ENCODE measurements at regions not wholly inside any gene's neighbourhood (a gene's known extent, or its start where the extent isn't known, plus 50 kb on each side); places are given as distances from the start of the nearest gene placed in this dataset.

GRCh38 chr15:37260255-37260654 lies 159.9 kb upstream of the MEIS2 start:
- DNase-seq (ENCODE audit: low spot score): no peak

- DNase-seq (ENCODE audit: low spot score): no peak
These were observed 161.3 kb upstream of the MEIS2 start for GRCh38 chr15:37261685-37262084.

- DNase-seq (ENCODE audit: low spot score): no peak
These were observed 162.7 kb upstream of the MEIS2 start for GRCh38 chr15:37262922-37263608.

GRCh38 chr15:37289109-37289765 lies 188.9 kb upstream of the MEIS2 start:
- peak; percentile 19 for DNase-seq (ENCODE audit: low spot score)

- DNase-seq (ENCODE audit: low spot score): no peak
These were observed 191.6 kb upstream of the MEIS2 start for GRCh38 chr15:37291920-37292319.

- no peak for DNase-seq (ENCODE audit: low spot score)
These were observed 197.9 kb upstream of the MEIS2 start for GRCh38 chr15:37298271-37298670.

- DNase-seq (ENCODE audit: low spot score): no peak
These were observed 239.1 kb upstream of the MEIS2 start for GRCh38 chr15:37339437-37339836.

GRCh38 chr15:37339856-37340255 lies 239.5 kb upstream of the MEIS2 start:
- no peak for DNase-seq (ENCODE audit: low spot score)

GRCh38 chr15:37340438-37340837 lies 240.1 kb upstream of the MEIS2 start:
- no peak for DNase-seq (ENCODE audit: low spot score)

- no peak for DNase-seq (ENCODE audit: low spot score)
These were observed 258.9 kb upstream of the MEIS2 start for GRCh38 chr15:37359101-37359892.

GRCh38 chr15:37359893-37360290 lies 259.5 kb upstream of the MEIS2 start:
- no peak for DNase-seq (ENCODE audit: low spot score)

- DNase-seq (ENCODE audit: low spot score): no peak
These were observed 260.4 kb upstream of the MEIS2 start for GRCh38 chr15:37360724-37361123.

GRCh38 chr15:37361621-37362020 lies 261.3 kb upstream of the MEIS2 start:
- DNase-seq (ENCODE audit: low spot score): no peak

- DNase-seq (ENCODE audit: low spot score): no peak
These were observed 262.1 kb upstream of the MEIS2 start for GRCh38 chr15:37362414-37362813.

GRCh38 chr15:37368961-37369360 lies 268.6 kb upstream of the MEIS2 start:
- DNase-seq (ENCODE audit: low spot score): peak; percentile 6

GRCh38 chr15:37370941-37371340 lies 270.6 kb upstream of the MEIS2 start:
- DNase-seq (ENCODE audit: low spot score): no peak

GRCh38 chr15:37372064-37372463 lies 271.7 kb upstream of the MEIS2 start:
- no peak for DNase-seq (ENCODE audit: low spot score)

GRCh38 chr15:37375519-37375918 lies 275.2 kb upstream of the MEIS2 start:
- DNase-seq (ENCODE audit: low spot score): no peak

- DNase-seq (ENCODE audit: low spot score): no peak
These were observed 277.1 kb upstream of the MEIS2 start for GRCh38 chr15:37377428-37377827.

GRCh38 chr15:37394402-37395099 lies 294.2 kb upstream of the MEIS2 start:
- DNase-seq (ENCODE audit: low spot score): no peak

GRCh38 chr15:37395100-37395468 lies 294.7 kb upstream of the MEIS2 start:
- no peak for DNase-seq (ENCODE audit: low spot score)

GRCh38 chr15:37397266-37398022 lies 297.1 kb upstream of the MEIS2 start:
- DNase-seq (ENCODE audit: low spot score): no peak

Data from AG20443 (cell line).